ENCODE measurements at regions not wholly inside any gene's neighbourhood (a gene's known extent, or its start where the extent isn't known, plus 50 kb on each side); places are given as distances from the start of the nearest gene placed in this dataset.
"Not testable (repeated sequence)": the region's sequence is repeated elsewhere in the genome, so short reads cannot be mapped to it uniquely, and the experiment has no call there.

DNA sequence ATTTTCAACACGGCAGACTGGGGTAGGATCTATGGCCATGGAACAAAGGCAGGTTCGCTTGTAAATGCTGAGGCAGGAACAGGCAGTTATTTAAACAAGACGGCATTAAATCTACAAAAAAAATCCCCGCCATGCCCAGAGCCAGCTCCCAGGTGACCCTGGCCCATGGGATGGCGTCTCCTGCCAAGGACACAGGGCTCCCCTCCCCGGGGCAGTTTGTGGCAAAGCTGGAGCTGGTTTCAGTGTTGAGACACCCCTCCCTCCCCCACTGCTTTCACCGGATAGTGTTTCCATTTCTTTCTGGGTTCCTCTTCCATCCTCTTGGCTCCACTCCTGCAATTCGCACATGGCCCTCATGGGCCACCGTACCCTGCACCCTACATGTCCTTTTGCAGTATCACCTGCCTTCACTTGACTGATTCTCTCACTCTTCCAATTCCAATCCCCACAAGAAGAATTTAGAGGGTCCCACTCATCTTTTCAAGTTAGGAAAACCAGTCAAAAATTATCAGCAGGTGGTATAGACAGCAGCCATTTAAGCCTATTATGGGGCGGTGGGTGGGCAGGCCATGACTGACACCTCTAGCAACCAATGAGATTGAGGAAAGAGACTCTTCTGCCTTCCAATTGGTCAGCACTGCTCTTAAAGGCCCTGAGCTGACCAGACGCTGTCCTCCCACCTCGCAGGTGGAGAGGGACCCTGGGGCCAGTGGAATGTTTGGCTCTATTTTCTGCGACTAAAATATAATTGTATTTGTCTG lies 52.0 kb downstream of the OLIG1 start:
- DNase-seq = peak; percentile 10

DNA sequence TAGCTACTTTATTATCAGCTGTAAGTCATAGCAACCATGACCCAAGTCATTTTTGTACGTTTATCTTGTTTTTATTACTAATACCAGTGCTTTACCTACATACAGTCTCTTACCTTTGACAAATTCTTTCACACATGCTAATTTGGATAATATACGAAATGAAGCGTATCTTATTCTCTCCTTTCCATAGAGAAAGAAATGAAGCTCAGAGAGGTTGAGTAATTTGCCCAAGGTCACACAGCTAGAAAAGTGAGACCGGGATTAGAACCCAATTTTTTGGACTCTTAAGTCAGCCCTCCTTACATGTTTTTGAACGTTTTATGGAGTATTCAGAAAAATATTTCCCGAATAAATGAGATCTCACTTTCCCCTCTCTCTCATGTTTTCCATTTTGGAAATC lies 52.6 kb downstream of the OLIG1 start:
- no peak for DNase-seq

DNA sequence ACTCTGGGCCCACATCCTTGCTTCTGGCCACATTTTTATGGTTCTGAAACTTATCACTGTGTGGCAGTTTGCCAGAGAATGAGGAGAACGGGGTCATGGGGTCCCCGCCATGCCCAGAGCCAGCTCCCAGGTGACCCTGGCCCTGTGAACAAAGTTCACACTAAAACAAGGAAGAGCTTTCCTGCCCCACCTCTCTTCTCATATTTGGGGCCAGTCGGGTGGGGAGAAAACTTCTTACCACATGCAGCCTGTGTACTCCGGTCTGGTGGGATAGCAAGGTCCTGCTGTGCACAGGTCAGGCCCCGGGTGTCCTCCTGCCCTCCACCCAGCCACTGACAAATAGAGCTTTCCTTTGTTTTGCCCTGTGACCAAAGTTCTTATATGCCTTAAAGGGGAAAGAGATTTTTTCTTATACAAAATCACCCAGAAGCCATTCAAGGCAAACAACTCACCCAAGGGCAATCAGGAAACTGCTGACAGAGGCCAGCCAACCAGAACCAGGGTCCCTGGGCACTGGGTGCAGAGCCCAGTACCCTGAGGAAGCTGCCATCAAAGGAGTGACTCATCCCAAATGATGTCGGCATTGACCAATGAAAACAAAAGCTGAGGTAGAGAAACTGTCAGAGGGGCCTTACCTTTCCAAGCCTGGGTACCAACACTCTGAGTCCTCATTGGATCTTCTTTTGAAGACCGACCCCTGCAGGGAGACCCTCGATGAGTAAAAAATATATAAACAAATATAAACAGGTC lies 53.6 kb downstream of the OLIG1 start:
- DNase-seq = no peak

DNA sequence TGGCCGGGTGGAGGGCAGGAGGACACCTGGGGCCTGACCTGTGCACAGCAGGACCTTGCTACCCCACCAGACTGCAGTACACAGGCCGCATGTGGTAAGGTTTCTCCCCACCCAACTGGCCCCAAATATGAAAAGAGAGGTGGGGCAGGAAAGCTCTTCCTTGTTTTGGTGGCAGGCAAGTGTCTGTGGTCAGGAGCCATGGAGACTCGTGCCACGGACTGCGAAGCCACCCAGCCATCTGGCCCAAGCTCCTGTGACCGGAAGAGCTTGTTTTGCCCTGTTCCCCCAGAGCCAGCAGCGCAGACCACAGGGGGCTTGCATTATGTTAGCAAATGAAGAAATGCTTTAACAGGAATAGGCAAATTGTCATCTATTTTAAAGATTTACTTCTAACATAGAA lies 54.9 kb downstream of the OLIG1 start:
- DNase-seq = no peak

DNA sequence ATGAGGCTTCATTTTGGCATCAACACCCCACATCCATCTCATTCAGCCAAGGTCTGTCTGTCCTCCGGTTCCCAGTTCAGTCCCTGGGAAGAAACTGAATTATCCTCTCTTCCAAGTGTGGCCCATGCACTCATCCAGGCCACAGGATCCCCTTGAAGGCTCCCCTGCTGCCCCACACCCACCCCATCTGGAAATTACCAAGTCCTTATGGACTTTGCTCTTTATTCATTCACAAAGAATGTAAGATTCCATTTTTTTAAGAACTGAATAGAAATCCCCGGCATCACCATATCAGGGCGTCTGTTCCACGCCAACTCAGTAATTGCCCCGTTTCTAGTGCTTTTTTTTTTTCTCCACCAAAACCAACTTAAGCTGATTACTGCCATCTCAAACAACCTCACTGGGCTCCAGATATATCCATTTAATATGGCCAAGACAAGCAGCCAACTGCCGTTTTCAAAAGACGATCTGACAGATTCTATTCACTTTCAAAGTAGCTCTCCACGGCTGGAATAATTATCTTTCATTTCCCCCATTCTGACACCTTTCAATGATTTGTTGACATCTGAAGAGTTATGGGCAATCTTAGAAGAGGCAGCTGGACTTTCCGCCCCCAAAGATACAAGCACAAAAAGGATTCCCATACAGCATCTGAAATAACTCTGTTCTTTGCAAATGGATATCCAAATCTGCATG lies 55.9 kb downstream of the OLIG1 start:
- DNase-seq = no peak

DNA sequence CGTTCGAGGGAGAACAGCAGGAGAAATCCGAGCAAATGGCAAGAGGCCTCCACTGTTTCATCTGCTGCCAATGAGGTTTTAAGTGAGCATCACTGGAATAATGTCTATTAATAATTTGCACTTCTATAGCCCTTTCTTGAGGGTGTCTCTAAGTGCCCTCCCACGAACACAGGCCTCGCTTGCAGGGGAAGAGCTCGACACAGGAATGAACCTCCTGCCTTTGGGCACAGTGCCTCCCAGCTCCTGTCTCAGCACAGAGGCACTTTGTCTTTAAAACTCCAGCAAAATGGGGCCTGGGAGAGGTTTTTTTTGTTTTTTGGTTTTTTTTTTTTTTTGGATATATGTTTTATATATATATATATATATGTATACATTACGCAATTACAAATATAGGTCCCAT lies 56.6 kb downstream of the OLIG1 start:
- DNase-seq = no peak

DNA sequence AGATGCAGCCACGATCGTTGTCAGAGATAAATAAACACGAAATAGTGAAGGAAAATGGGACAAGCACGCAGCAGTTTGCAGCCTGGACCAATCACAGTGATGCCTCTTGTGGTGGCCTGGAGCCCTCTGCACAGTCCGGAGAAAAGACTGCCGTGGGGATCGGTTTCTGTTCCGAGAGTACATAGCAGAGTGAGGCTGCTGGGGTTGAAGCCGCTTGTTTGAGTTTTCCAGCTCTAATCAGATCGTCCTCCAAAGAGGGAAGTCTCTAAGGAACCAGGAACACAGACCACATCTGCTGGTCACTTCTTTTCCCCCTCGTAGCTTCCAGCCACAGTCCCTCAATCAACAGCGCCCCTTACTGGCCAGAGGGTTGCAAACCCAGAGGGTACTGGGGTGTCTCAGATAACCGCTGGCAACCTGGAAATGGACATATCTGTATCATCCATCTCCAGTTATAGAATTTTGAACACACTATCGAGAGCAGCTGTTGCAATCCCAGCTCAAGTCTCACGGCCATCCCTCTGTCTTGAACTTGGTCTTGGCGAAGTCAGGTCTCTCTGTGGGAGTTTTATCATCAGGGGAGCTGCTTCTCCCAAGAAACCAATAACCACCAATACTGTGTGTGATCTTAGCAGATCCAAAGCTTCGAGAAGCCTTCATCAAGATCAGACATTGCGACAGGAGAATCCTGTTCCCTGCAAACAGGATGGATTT lies 57.4 kb downstream of the OLIG1 start:
- DNase-seq = peak; percentile 74

DNA sequence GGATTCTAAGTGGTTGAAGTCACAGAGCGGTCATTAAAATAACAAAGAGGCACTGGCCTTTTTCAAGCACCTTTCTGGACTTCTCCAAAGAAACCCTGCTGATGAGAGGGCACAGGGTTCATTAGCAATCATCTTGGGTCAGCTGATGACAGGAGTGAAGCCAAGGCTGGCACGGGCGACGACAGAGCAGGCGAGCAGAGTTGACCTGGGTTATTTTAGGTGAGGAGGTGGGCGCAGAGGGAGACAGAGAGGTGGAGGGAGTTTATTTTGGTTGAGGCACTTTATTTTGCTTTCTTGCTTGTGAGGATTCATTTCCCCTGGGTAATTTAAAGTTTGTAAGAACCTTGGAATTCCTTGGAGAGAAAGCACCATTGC lies 57.9 kb downstream of the OLIG1 start:
- DNase-seq = no peak

DNA sequence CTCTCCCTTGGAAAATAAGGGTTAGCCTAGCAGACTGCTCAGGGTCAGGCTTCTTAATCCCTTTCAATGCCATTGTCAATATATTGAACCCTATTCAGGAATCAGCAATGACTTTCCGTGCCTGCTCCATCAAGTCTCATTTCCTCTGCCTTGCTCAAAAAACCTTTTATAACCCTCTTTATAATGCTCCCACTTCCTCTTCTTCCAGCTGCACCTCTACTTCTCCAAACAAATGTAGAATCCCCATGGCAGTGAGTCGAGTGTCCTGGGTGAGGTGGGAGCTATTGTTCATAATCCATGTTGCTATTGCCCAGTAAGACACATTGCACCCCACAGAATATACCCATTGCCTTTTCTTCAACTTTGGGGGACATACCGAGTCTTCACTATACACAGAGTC lies 58.6 kb downstream of the OLIG1 start:
- no peak for DNase-seq

DNA sequence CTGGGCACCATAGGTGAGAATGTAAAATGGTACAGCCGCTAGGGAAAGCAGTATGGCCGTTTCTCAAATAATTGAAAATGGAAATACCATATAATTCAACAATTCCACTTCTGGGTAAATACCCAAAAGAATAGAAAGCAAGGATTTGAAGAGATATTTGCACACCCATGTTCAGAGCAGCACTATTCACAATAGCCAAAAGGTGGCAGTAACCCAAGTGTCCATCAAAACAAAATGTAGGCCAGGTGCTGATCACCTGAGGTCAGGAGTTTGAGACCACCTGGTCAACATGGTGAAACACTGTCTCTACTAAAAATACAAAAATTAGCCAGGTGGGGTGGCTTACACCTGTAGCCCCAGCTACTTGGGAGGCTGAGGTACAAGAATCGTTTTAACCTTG lies 62.1 kb downstream of the OLIG1 start:
- DNase-seq = no peak

DNA sequence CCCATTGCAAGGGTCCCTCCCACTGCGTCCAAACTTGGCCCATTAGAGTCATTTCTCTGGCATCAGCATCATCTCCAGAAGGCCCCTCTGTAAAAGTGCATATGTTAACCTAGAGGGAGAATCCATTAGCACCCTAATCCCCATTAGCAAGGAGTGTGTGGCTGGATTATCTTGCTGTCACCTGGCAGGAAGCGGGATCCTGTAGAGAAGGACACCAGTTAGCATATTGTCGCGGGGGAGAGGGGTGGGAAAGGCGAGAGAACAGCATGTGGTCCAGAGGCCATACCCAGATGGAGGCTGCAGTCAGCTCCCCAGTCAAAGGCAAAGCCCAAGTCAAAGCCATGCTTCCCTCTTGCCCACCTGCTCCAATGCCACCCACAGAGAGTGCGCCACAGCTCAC lies 64.0 kb downstream of the OLIG1 start:
- DNase-seq = no peak

DNA sequence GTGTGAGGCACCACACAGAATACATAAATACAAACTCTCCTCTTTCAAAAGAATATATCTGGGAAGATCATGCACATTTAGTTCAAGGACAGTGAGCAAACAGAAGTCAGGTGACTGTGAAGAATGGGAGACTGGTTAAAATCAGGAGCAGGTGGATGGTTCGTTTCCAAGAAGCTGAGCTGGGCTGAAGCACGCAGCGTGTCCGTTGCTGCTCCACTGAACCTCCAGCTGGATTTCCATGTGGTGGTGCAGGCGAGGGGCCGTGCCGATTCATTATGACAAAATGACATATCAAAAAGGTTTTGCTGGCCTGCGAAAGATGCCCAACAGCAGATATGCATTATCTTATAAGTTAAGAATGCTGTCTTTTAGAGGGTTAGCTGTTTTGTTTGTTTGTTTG lies 66.0 kb downstream of the OLIG1 start:
- DNase-seq = no peak

DNA sequence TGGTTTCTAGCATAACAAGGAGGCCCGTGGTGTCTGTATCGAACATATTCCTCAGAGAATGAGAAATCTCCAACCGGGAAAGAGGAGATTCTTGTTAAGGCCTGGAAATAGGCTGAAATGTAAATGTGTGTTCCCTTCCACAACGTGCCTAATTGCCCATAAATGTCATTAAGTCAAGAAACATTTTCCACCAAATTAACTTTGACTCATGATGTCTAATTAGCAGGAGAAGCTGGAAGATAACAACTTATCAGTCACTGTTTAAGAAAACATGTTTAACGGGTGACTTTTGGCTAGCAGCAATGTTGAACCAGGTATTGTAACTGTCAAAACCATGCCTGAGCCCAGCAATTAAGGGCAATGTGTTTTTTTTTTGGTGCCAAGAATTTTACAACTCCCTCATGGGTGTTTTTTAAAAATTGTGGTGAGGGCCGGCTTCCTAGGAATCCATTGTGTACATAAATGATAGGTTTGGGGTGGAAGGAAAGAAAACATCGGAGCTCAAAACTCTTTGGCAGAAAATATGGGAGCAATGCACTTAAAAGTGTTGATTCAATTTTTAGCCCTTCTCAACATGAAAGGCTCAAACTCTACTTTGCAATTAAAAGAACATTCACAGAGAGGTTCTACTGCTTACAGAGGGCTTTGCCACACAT lies 67.0 kb downstream of the OLIG1 start:
- DNase-seq = no peak

DNA sequence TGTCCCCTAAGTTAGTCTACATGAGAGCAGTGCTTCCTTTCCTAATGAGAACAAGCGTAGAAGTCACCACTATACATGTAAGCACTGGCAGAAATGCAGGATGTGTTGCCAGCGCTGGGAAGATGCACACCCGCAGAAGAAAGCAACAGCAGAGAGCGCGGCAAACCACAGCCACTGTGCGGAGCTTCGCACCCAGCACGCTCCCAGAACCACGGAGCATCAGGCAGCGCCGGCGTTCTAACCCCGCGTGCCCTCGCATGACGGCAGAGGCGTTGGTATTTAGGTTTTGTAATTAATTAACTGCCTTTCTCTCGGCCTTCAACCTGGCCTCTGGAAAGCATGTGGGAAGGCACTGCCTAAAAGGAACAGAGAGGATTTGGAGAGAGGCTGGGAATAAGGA lies 69.1 kb downstream of the OLIG1 start:
- no peak for DNase-seq

DNA sequence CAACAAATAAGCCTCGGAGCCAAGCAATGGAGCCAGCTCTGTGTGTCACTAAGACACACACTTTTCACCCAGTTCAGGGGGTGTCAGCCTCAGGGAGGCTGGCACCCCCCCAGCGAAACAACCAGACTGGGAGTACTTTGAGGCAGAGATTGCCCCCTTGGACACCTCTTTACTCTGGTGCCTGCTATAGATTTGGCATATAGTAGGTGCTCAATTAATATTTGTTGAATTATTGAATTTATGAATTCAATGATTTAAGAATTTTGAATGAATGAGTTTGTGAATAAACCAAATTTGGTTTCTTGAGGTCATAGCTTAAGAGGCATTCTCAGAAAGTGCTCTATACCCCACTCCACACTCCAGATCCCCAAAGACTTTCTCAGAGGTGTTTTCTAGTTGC lies 70.3 kb downstream of the OLIG1 start:
- no peak for DNase-seq

DNA sequence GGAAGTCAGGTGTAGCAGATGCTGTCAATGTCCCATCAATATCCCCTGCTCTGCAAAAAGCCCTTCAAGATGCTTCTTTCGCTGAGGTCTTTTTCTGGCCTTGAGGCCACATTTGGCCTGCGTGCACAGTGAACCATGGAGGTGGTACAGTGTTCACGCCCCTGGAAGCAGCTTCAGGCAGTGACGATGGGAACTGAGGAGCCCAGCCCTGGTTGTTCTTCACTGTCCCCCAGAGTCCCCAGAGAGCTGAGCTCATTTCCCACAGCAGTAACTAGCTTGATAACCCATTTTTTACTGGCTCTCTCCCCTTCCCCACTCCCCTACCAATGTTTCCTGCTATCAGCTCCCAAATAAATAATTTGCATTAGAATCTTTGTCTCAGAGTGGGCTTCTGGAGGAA lies 76.5 kb downstream of the OLIG1 start:
- DNase-seq = no peak

DNA sequence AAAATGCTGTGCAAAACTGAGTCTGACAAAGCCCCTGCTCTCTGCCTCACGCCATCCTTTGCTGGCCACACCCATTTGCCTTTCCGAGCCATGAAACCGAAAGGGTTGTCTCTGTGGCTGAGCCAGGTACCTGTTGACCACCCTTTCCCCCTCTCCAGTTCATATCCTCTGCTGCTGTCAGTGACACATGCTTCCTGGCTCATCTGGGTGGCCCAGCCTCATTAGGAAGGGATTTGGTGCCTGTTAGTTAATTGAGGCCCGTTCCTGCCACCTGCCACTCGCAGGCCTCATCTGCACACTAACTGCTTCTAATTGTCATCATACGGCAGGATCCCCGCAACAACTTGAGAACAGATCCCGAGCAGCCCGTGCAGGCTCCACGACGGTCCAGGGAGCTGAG lies 79.2 kb downstream of the OLIG1 start:
- no peak for DNase-seq

DNA sequence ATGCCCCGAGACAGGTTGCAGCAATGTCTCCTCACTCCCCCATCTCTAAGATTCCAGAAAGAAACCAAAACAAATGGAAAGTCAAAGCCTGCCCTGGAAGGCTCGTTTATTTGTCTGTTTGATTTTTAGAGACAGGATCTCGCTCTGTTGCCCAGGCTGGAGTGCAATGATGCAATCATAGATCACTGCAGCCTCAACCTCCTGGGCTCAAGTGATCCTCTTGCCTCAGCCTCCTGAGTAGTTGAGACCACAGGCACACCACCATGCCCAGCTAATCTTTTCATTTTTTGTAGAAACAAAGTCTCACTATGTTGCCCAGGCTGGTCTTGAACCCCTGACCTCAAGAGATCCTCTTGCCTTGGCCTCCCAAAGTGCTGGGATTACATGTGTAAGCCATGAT lies 78.8 kb upstream of the IFNAR2 start:
- DNase-seq = not testable (repeated sequence)

DNA sequence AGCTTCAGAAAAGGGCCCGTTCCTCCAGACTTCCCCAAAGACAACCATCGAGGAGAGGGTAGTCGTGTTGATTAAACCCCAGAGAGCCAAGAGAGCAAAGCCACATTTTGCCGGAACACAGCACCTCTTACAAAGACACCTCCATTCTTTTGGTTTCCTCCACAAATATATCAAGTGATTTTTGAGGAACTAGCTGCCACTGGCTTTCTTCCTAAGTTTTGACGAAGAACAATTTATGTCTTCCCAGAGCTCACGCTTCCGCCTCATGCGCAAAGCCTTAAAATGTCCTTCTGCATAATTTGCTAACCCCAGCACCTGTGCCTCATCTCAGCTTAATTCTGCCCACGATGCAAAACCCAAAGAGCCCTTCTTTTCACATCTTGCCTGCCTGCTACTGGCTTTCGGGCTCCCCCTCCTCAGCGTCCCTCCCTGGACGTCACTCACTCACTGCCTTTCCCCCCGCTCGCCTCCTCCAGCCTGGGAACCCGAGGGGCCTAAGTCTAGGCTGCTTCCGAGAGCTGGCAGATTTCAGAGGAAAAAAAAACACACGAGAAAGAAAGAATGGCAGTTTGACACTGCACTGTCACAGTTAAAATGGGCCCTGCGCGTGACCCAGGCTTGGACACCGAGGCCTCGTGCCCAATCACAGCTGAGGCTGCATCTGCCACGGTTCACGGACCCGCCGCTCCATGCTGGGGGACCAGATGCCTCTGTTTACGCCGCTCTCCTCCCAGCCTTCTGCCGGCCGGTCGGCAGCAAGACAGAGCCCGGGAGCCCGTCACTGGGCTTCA lies 77.6 kb upstream of the IFNAR2 start:
- no peak for DNase-seq

DNA sequence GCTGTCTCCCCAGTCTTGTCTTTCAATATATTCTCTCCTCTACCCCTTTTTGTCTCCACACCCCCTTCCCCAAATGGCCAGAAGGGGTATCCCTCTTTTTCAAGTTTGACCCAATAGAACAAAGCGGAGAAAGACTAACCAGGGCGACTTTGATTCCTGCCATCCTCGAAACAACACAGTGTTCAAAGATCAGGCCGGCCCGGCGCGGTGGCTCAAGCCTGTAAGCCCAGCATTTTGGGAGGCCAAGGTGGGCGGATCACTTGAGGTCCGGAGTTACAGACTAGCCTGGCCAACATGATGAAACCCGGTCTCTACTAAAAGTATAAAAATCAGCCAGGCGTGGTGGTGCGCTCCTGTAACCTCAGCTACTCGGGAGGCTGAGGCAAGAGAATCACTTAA lies 77.0 kb upstream of the IFNAR2 start:
- DNase-seq = no peak

DNA sequence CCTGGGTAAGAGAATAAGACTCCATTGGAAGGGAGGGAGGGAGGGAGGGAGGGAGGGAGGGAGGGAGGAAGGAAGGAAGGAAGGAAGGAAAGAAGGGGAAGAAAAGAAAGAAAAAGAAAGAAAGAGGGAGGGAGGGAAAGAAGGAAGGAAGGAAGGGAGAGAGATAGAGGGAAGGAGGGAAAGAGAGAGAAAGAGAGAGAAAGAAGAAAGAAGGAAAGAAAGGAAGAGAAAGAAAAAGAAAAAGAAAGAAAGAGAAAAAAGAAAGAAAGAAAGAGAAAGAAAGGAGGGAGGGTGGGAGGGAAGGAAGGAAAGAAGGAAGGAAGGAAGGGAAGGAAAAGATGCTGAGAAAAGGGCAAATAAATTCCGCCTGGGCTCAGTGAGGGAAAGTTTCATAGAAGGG lies 74.7 kb upstream of the IFNAR2 start:
- no peak for DNase-seq

DNA sequence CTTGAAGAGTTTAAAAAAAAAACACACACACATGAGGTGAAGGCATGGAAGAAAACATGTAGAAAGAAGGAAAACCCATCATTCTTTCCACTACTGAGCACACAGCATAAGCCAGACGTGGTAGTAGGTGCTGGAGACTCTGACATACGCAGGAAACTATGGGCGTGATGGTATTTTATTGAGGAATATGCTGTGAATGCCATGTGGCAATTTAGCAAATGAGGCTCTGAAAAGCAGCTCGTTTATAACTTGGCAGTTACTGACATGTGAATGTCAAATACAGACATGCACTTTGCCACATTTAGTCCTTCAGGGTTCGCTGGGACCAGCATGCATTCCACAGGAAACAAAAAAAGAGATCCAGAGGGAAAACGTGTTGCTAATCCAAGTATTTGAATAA lies 74.3 kb upstream of the IFNAR2 start:
- DNase-seq = no peak
